Osteocyte (in vitro differentiated cells): ENCODE measurements at regions not wholly inside any gene's neighbourhood (a gene's known extent, or its start where the extent isn't known, plus 50 kb on each side); places are given as distances from the start of the nearest gene placed in this dataset.

ENCODE experiments used
- DNase-seq: peaks from one replicate; pipeline ENCODE4 v3.0.0; 2021; ENCODE audit warnings: mixed read lengths; ENCODE audit not compliant: unreplicated experiment; ENCODE audit errors: extremely low spot score
- H3K27ac Mint-ChIP-seq: one replicate; pipeline ENCODE4 v1.8.0; 2021; ENCODE audit warnings: mild to moderate bottlenecking, mixed read lengths; ENCODE audit not compliant: unreplicated experiment
- H3K27me3 Mint-ChIP-seq: one replicate; pipeline ENCODE4 v1.8.0; 2021; ENCODE audit warnings: mixed read lengths; ENCODE audit not compliant: unreplicated experiment
- H3K36me3 Mint-ChIP-seq: one replicate; pipeline ENCODE4 v1.8.0; 2021; ENCODE audit warnings: mixed read lengths; ENCODE audit not compliant: unreplicated experiment
- H3K4me1 Mint-ChIP-seq: one replicate; pipeline ENCODE4 v1.8.0; 2021; ENCODE audit warnings: mixed read lengths; ENCODE audit not compliant: unreplicated experiment
- H3K4me3 Mint-ChIP-seq: one replicate; pipeline ENCODE4 v1.8.0; 2021; ENCODE audit warnings: mild to moderate bottlenecking, moderate library complexity, mixed read lengths; ENCODE audit not compliant: unreplicated experiment
- H3K9me3 Mint-ChIP-seq: one replicate; pipeline ENCODE4 v1.8.0; 2021; ENCODE audit warnings: mixed read lengths; ENCODE audit not compliant: unreplicated experiment
- TF ChIP-seq, protein P1 (sequence below): fragments of 200-600 bp; sonication (generic); IDR thresholded peaks from 2 replicates; pipeline ENCODE4 v1.5.0; 2021; ENCODE audit warnings: antibody characterized with exemption, mild to moderate bottlenecking, moderate library complexity

DNA sequence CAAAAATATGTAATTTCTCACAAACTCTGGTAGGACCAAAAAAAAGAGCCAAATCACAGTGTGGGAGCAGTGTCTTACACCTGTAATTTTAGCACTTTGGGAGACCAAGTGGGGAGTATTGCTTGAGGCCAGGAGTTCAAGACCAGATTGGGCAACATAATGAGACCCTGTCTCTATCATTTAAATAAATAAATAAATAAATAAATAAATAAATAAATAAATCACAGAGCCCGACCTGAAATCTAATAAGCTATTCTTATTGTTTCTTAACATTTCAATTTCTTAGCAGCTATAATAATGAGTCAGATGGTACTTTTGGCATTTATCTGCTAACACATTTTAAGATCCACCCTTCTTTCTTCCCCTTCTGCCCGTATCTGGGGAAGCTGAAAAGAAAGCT, 1229.6 kb downstream of the SUCLG1 start:
- H3K9me3 Mint-ChIP-seq: no peaks in the 10 kb centered on the region
- TF ChIP-seq, protein P1, sequence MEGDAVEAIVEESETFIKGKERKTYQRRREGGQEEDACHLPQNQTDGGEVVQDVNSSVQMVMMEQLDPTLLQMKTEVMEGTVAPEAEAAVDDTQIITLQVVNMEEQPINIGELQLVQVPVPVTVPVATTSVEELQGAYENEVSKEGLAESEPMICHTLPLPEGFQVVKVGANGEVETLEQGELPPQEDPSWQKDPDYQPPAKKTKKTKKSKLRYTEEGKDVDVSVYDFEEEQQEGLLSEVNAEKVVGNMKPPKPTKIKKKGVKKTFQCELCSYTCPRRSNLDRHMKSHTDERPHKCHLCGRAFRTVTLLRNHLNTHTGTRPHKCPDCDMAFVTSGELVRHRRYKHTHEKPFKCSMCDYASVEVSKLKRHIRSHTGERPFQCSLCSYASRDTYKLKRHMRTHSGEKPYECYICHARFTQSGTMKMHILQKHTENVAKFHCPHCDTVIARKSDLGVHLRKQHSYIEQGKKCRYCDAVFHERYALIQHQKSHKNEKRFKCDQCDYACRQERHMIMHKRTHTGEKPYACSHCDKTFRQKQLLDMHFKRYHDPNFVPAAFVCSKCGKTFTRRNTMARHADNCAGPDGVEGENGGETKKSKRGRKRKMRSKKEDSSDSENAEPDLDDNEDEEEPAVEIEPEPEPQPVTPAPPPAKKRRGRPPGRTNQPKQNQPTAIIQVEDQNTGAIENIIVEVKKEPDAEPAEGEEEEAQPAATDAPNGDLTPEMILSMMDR: no peak
- no peak overlapping the region for H3K27ac Mint-ChIP-seq
- no peak for DNase-seq
- H3K4me3 Mint-ChIP-seq: no peak overlapping the region
- H3K36me3 Mint-ChIP-seq: no peaks in the 10 kb centered on the region
- H3K27me3 Mint-ChIP-seq: no peaks in the 10 kb centered on the region
- H3K4me1 Mint-ChIP-seq: no peaks in the 10 kb centered on the region

- Mint-ChIP-seq H3K36me3 (no peaks in the 10 kb centered on the region), H3K4me3 (no peak overlapping the region), H3K9me3 (no peaks in the 10 kb centered on the region), H3K27me3 (peaks cover 2% of the 10 kb centered on the region), H3K27ac (no peak overlapping the region), H3K4me1 (no peaks in the 10 kb centered on the region)
- no peak for DNase-seq
- TF ChIP-seq, protein P1: no peak
Measured at GRCh38 chr2:83224591-83225200, 1234.4 kb downstream of the SUCLG1 start.

- TF ChIP-seq, protein P1: no peak
- no peaks in the 10 kb centered on the region for H3K36me3 Mint-ChIP-seq
- no peak overlapping the region for H3K4me3 Mint-ChIP-seq
- H3K27ac Mint-ChIP-seq: no peak overlapping the region
- no peak for DNase-seq
- H3K9me3 Mint-ChIP-seq: no peaks in the 10 kb centered on the region
- peaks cover 2% of the 10 kb centered on the region for H3K27me3 Mint-ChIP-seq
- H3K4me1 Mint-ChIP-seq: no peaks in the 10 kb centered on the region
Measured at GRCh38 chr2:83221258-83221657, 1237.8 kb downstream of the SUCLG1 start.

DNA sequence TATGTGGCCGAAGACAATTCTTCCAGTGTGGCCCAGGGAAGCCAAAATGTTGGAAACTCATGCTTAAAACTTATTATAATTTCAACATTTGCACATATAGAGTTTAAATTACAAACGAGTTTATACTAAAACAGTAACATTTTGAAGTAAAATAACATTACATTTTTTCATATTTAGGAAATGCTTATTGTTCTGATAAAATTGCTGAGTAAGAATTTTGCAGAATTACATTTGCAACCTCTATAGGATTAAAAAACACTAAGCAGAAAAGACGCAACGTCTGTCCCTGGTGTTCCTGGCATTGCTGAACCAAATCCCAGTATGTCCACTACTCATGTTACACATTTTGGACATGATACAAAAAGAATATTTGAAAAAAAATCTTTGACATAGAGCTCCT, 1241.2 kb downstream of the SUCLG1 start:
- Mint-ChIP-seq H3K9me3 (no peaks in the 10 kb centered on the region), H3K27me3 (peaks cover 5% of the 10 kb centered on the region), H3K4me1 (no peaks in the 10 kb centered on the region), H3K4me3 (no peak overlapping the region), H3K36me3 (no peaks in the 10 kb centered on the region), H3K27ac (no peak overlapping the region)
- no peak for DNase-seq
- TF ChIP-seq, protein P1: no peak

DNA sequence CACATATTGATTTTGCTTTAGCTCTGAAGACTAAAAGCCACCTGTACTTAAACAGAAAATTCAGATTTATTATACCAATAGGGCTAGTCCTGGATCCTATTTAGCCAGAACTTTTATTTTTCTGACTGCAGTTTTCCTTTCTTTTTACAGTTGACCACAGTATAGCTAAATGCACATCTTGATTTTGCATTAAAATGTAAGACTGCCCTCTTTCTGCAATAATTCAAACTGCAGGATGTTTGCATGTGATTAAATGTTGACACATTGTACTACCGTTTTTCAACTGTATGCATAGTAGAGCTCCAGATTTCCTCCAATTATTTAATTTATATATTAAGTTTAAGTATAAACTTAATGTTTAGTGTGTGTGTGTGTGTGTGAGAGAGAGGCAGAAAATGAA, 1262.9 kb downstream of the SUCLG1 start:
- peaks cover 5% of the 10 kb centered on the region for H3K27me3 Mint-ChIP-seq
- no peaks in the 10 kb centered on the region for H3K9me3 Mint-ChIP-seq
- H3K4me3 Mint-ChIP-seq: no peak overlapping the region
- H3K4me1 Mint-ChIP-seq: peaks cover 2% of the 10 kb centered on the region
- H3K36me3 Mint-ChIP-seq: no peaks in the 10 kb centered on the region
- H3K27ac Mint-ChIP-seq: no peak overlapping the region
- DNase-seq: no peak
- TF ChIP-seq, protein P1: peak; percentile 77
